K562 (cell line): ENCODE measurements at regions not wholly inside any gene's neighbourhood (a gene's known extent, or its start where the extent isn't known, plus 50 kb on each side); places are given as distances from the start of the nearest gene placed in this dataset.

Source experiments
- ATAC-seq: fragments of 200-7000 bp; cut with Tn5 transposase; 3 replicates; pipeline ENCODE4 v1.9.1; 2020; ENCODE audit warnings: moderate library complexity
- BruUV-seq: library from RNA; stranded (reverse); fragments of 400-500 nt; replicated peaks from 2 replicates; lab custom pipeline; 2021; lab: Mats Ljungman, UMichigan
- CTCF ChIA-PET: fragments of 300-600 bp; formaldehyde crosslinking; extraction: SDS; loops from one replicate; lab custom pipeline; 2021; ENCODE audit warnings: low intra/inter-chr PET ratio; lab: Yijun Ruan, JAX
- POLR2A ChIA-PET: fragments of 300-600, 350-650 bp; sonication (Branson Sonifier 250); formaldehyde crosslinking; extraction: SDS; loops from one replicate; lab custom pipeline; 2021; ENCODE audit warnings: antibody characterized with exemption, inconsistent platforms; lab: Yijun Ruan, JAX
- DNase-seq, 4 experiments: peaks; one replicate each; pipeline versions ENCODE4 v3.0.0 to v3.0.0-alpha.2; 2011 to 2018; ENCODE audit warnings: low spot score in 3 of 4, mixed read lengths in 3 of 4; ENCODE audit errors: extremely low read depth in 1 of 4
- FAIRE-seq: peaks from 2 replicates; lab custom pipeline; 2011; peaks lifted over from hg19 to GRCh38; lab: Jason Lieb, UNC
- H2AFZ ChIP-seq: 2 replicates; pipeline ENCODE4 v1.6.0; 2011; ENCODE audit warnings: low read depth, low read length, control low read depth, inconsistent platforms
- H3K27ac ChIP-seq: fragments of 200-600 bp; 3 replicates; pipeline ENCODE4 v1.8.0; 2011; ENCODE audit warnings: low read depth, mild to moderate bottlenecking, control low read depth, inconsistent platforms, low read length, moderate library complexity, mixed read lengths; ENCODE audit errors: extremely low read depth
- H3K27me3 ChIP-seq, 2 experiments: fragments of 300-600 bp in 1 of 2; 2 replicates in 1 of 2; 3 replicates in 1 of 2; pipeline versions ENCODE4 v1.6.0 to v1.8.0; 2011; ENCODE audit warnings: inconsistent platforms in 2 of 2, low read length in 2 of 2, mild to moderate bottlenecking in 1 of 2, mixed read lengths in 1 of 2, moderate library complexity in 1 of 2; ENCODE audit not compliant: control insufficient read depth in 2 of 2, insufficient read depth in 2 of 2
- H3K36me3 ChIP-seq: fragments of 300-600 bp; 3 replicates; pipeline ENCODE4 v1.8.0; 2011; ENCODE audit warnings: mild to moderate bottlenecking, low read length, inconsistent platforms; ENCODE audit not compliant: control insufficient read depth, insufficient read depth
- H3K4me1 ChIP-seq, 2 experiments: fragments of 200-600 bp in 1 of 2; replicated peaks in 1 of 2; 2 replicates in 1 of 2; 3 replicates in 1 of 2; pipeline versions ENCODE4 v1.5.1 to v1.8.0; 2011; ENCODE audit warnings: inconsistent platforms in 2 of 2, low read length in 2 of 2, mild to moderate bottlenecking in 1 of 2, mixed read lengths in 1 of 2, moderate library complexity in 1 of 2; ENCODE audit not compliant: control insufficient read depth in 2 of 2, insufficient read depth in 2 of 2
- H3K4me2 ChIP-seq: 2 replicates; pipeline ENCODE4 v1.6.1; 2011; ENCODE audit warnings: low read length, control low read depth, inconsistent platforms, mixed read lengths; ENCODE audit not compliant: insufficient read depth
- H3K4me3 ChIP-seq: fragments of 200-600 bp; sonication (generic), shearing (Covaris generic); 2 replicates; pipeline ENCODE4 v1.5.1; 2016; ENCODE audit warnings: control low read depth, inconsistent platforms
- H3K79me2 ChIP-seq: fragments of 200-600 bp; 3 replicates; pipeline ENCODE4 v1.8.0; 2011; ENCODE audit warnings: low read length, inconsistent platforms; ENCODE audit not compliant: control insufficient read depth, insufficient read depth
- H3K9ac ChIP-seq, 2 experiments: 2 replicates each; pipeline versions ENCODE4 v1.6.0 to v1.6.1; 2011; ENCODE audit warnings: low read depth in 2 of 2, low read length in 2 of 2, control low read depth in 1 of 2, inconsistent platforms in 1 of 2, mild to moderate bottlenecking in 1 of 2, mixed read lengths in 1 of 2; ENCODE audit not compliant: insufficient read depth in 1 of 2
- H3K9me1 ChIP-seq: one replicate; pipeline ENCODE4 v1.6.0; 2011; ENCODE audit warnings: inconsistent platforms, mild to moderate bottlenecking, low read length, moderate library complexity; ENCODE audit not compliant: control insufficient read depth, insufficient read depth
- H3K9me3 ChIP-seq: replicated peaks from 2 replicates; pipeline ENCODE4 v1.5.1; 2011; ENCODE audit warnings: low read depth, low read length, inconsistent platforms; ENCODE audit not compliant: control insufficient read depth, insufficient read depth
- H4K20me1 ChIP-seq: replicated peaks from 2 replicates; pipeline ENCODE4 v1.6.1; 2011; ENCODE audit warnings: low read length, inconsistent platforms, mixed read lengths; ENCODE audit not compliant: control insufficient read depth, insufficient read depth
- ATF1 ChIP-seq, 2 experiments: fragments of 450-650 bp in 1 of 2; IDR thresholded peaks; 2 replicates each; pipeline ENCODE4 v1.6.1; 2016; ENCODE audit warnings: missing compliant biosample characterization in 1 of 2, missing genetic modification characterization in 1 of 2
- BCOR ChIP-seq: fragments of 450-650 bp; IDR thresholded peaks from 2 replicates; pipeline ENCODE4 v1.6.1; 2016
- CBFA2T3 ChIP-seq: fragments of 450-650 bp; IDR thresholded peaks from 2 replicates; pipeline ENCODE4 v1.6.1; 2017
- CBFB ChIP-seq: sonication (generic); formaldehyde crosslinking; IDR thresholded peaks from 2 replicates; pipeline ENCODE4 v1.4.0; 2020; ENCODE audit warnings: mild to moderate bottlenecking, missing genetic modification reagents
- DNMT1 ChIP-seq: fragments of 450-650 bp; IDR thresholded peaks from 2 replicates; pipeline ENCODE4 v1.6.1; 2016; ENCODE audit warnings: antibody characterized with exemption, mild to moderate bottlenecking
- ERF ChIP-seq: fragments of 450-650 bp; formaldehyde crosslinking; IDR thresholded peaks from 2 replicates; pipeline ENCODE4 v1.4.0; 2020; ENCODE audit warnings: mild to moderate bottlenecking, mixed read lengths
- ETV1 ChIP-seq: fragments of 450-650 bp; conservative IDR thresholded peaks from 2 replicates; pipeline ENCODE4 v1.6.1; 2016; ENCODE audit warnings: missing genetic modification characterization, control low read depth, low read depth, missing compliant biosample characterization
- EZH2 ChIP-seq: IDR thresholded peaks from 2 replicates; pipeline ENCODE4 v1.6.1; 2012; ENCODE audit warnings: low read depth, mild to moderate bottlenecking, inconsistent platforms, low read length, borderline replicate concordance
- FIP1L1 ChIP-seq: fragments of 200-400 bp; formaldehyde crosslinking; IDR thresholded peaks from 2 replicates; pipeline ENCODE4 v1.6.1; 2018; ENCODE audit warnings: mild to moderate bottlenecking, low read depth, low read length; ENCODE audit not compliant: poor library complexity, severe bottlenecking
- HDAC2 ChIP-seq: fragments of 450-650 bp; IDR thresholded peaks from 2 replicates; pipeline ENCODE4 v1.6.1; 2016; ENCODE audit warnings: mild to moderate bottlenecking
- HMG20A ChIP-seq: fragments of 450-650 bp; formaldehyde crosslinking; conservative IDR thresholded peaks from 2 replicates; pipeline ENCODE4 v1.4.0; 2020; ENCODE audit warnings: mild to moderate bottlenecking, mixed read lengths
- KAT8 ChIP-seq: fragments of 450-650 bp; IDR thresholded peaks from 2 replicates; pipeline ENCODE4 v1.6.1; 2016; ENCODE audit warnings: low read depth, mild to moderate bottlenecking
- MEF2D ChIP-seq: conservative IDR thresholded peaks from 2 replicates; pipeline ENCODE4 v1.6.1; 2016; ENCODE audit warnings: low read depth, missing genetic modification characterization, missing compliant biosample characterization
- MIER1 ChIP-seq: fragments of 450-650 bp; IDR thresholded peaks from 2 replicates; pipeline ENCODE4 v1.6.1; 2016; ENCODE audit warnings: antibody characterized with exemption, mild to moderate bottlenecking, low read depth
- NEUROD1 ChIP-seq: fragments of 150-350 bp; IDR thresholded peaks from 2 replicates; pipeline ENCODE4 v1.6.1; 2014; ENCODE audit warnings: borderline replicate concordance, low read length, low read depth; ENCODE audit not compliant: partially characterized antibody
- POLR3A ChIP-seq: IDR thresholded peaks from 2 replicates; pipeline ENCODE4 v1.6.1; 2011; ENCODE audit warnings: borderline replicate concordance, mild to moderate bottlenecking, moderate library complexity; ENCODE audit not compliant: insufficient read length, insufficient read depth; ENCODE audit errors: extremely low read depth
- RFX7 ChIP-seq: fragments of 250-450 bp; sonication (Bioruptor Pico); IDR thresholded peaks from 2 replicates; pipeline ENCODE4 v1.5.1; 2021; ENCODE audit warnings: mild to moderate bottlenecking
- SRSF3 ChIP-seq: fragments of 200-400 bp; formaldehyde crosslinking; IDR thresholded peaks from 2 replicates; pipeline ENCODE4 v1.6.1; 2016; ENCODE audit warnings: mild to moderate bottlenecking, low read length, moderate library complexity; ENCODE audit not compliant: insufficient read depth
- XRCC4 ChIP-seq: IDR thresholded peaks from one replicate; pipeline ENCODE4 v1.6.1; 2011; ENCODE audit not compliant: insufficient read depth, insufficient read length; ENCODE audit errors: extremely low read depth
- ZNF146 ChIP-seq: IDR thresholded peaks from one replicate; pipeline ENCODE4 v1.6.1; 2018; ENCODE audit warnings: missing compliant biosample characterization; ENCODE audit not compliant: unreplicated experiment
- ZNF174 ChIP-seq: fragments of 250-450 bp; sonication (Bioruptor Pico); IDR thresholded peaks from 2 replicates; pipeline ENCODE4 v1.4.0; 2020; ENCODE audit warnings: mild to moderate bottlenecking
- WGBS: fragments of 100-300 bp; shearing (Covaris generic); methylation state at CpG from one replicate; pipeline ENCODE4 v1.1.6; 2016; ENCODE audit warnings: low coverage, mixed read lengths; ENCODE audit not compliant: insufficient coverage; ENCODE audit errors: missing lambda C conversion rate; 5-methylcytosine and 5-hydroxymethylcytosine counted together
- in situ Hi-C: fragments of 300-500 bp; cut with MboI; formaldehyde crosslinking; loops from 4 replicates; pipeline ENCODE4 v1.15.0; 2018; ENCODE audit warnings: inconsistent platforms, mixed read lengths
- intact Hi-C: fragments of 100-400 bp; cut with micrococcal nuclease; formaldehyde crosslinking; loops from 2 replicates; pipeline ENCODE4 v1.14.2; 2022

DNA sequence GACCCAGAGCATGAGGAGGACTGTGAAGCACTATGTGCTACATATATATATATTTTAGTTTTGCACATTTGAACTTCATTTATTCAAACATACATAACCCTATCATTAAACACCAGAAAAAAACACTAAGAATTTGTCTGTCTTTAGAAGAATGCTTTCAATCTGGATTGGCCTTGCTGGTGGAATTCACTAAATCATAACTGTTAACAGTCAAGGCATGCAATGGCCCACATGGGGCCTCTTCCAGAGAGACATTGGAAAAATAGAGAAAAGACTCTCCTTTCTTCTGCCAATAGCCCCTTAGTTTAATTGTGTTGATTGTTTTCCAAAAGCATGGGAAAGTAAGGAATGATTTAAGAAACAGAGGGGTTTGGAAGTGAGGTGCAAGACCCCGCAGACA lies 77.9 kb downstream of the MRPL32 start:
- no peaks in the 10 kb centered on the region for H3K9me3 ChIP-seq
- H3K36me3 ChIP-seq = no peaks in the 10 kb centered on the region
- H3K4me3 ChIP-seq = no peak overlapping the region
- FAIRE-seq = no peak
- intact Hi-C loops (no loop called here), in situ Hi-C loops (no loop called here)
- H2AFZ ChIP-seq = no peak overlapping the region
- H3K4me1 ChIP-seq = peaks cover 0 to 11% of the 10 kb centered on the region in 2 experiments; a peak in 3 of 5 replicates
- H3K9ac ChIP-seq = no peak overlapping the region
- no peak for ATAC-seq
- no TSS peak for BruUV-seq
- no peak for DNase-seq
- no peaks in the 10 kb centered on the region for H3K9me1 ChIP-seq
- WGBS = 100% methylated on average over 1 of the region's 1 CpG
- POLR2A ChIA-PET = no interaction called here
- TF ChIP-seq CBFB (CRISPR knock-in tag) (no peak), ATF1 (CRISPR knock-in tag; IDR thresholded peaks at IDR 0.05) (no peak), ATF1 (tag; IDR thresholded peaks at IDR 0.05) (no peak), NEUROD1 (no peak)
- no peaks in the 10 kb centered on the region for H3K79me2 ChIP-seq
- H3K27ac ChIP-seq = no peak overlapping the region
- CTCF ChIA-PET = no interaction called here
- no peaks in the 10 kb centered on the region for H3K27me3 ChIP-seq
- H4K20me1 ChIP-seq = no peaks in the 10 kb centered on the region
- no peak overlapping the region for H3K4me2 ChIP-seq

DNA sequence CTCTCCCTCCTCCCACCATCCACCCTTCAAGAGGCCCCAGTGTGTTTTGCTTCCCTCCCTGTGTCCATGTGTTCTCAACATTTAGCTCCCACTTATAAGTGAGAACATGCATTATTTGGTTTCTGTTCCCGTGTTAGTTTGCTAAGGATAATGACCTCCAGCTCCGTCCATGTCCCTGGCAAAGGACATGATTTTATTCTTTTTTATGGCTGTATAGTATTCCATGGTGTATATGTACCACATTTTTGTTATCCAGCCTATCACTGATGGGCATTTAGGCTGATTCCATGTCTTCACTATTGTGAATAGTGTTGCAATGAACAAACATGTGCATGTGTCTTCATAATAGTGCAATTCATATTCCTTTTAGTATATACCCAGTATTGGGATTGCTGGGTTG lies 79.7 kb downstream of the MRPL32 start:
- CTCF ChIA-PET = no interaction called here
- no peak for FAIRE-seq
- no peak for TF ChIP-seq EZH2
- TF ChIP-seq ZNF146 (CRISPR knock-in tag) = peak; percentile 85
- TF ChIP-seq MIER1 = no peak
- no peak for TF ChIP-seq ERF
- no peak for TF ChIP-seq MEF2D (tag)
- no peak for TF ChIP-seq FIP1L1
- TF ChIP-seq HMG20A = no peak
- no peak for TF ChIP-seq CBFA2T3
- no peak for TF ChIP-seq ETV1 (tag)
- TF ChIP-seq BCOR = peak; percentile 80
- 0 out of 2 replicates have a peak, but pooled peaks have one; percentile 24 for TF ChIP-seq HDAC2
- no peak for TF ChIP-seq RFX7 (CRISPR knock-in tag)
- no peak for TF ChIP-seq XRCC4
- TF ChIP-seq SRSF3 = no peak
- TF ChIP-seq POLR3A = no peak
- TF ChIP-seq KAT8 = no peak
- no peak for TF ChIP-seq ZNF174 (CRISPR knock-in tag)
- no peak for TF ChIP-seq DNMT1

More for the DNA sequence above, 79.7 kb downstream of the MRPL32 start:
- Histone ChIP-seq H3K27me3 (no peaks in the 10 kb centered on the region), H3K9me1 (no peaks in the 10 kb centered on the region), H3K9ac (no peak overlapping the region), H3K4me3 (no peak overlapping the region), H2AFZ (no peak overlapping the region), H3K9me3 (no peaks in the 10 kb centered on the region), H4K20me1 (no peaks in the 10 kb centered on the region), H3K27ac (no peak overlapping the region), H3K4me2 (no peak overlapping the region), H3K36me3 (no peaks in the 10 kb centered on the region), H3K4me1 (peaks cover 0 to 3% of the 10 kb centered on the region in 2 experiments; a peak in 1 of 5 replicates), H3K79me2 (no peaks in the 10 kb centered on the region)
- no TSS peak for BruUV-seq
- WGBS = 41% methylated on average over 2 of the region's 2 CpGs
- in situ Hi-C loops = no loop called here
- intact Hi-C loops = no loop called here
- POLR2A ChIA-PET = interaction anchor here (1.0 kb wide), 1 partner anchor 13 kb away, joined by 6 read pairs; no protein-coding TSS in a partner anchor
- no peak for DNase-seq
- ATAC-seq = no peak
